AG04450 (cell line): ENCODE measurements at regions not wholly inside any gene's neighbourhood (a gene's known extent, or its start where the extent isn't known, plus 50 kb on each side); places are given as distances from the start of the nearest gene placed in this dataset.

Experiments used
- CTCF ChIA-PET: fragments of 300-600, 350-600 bp; formaldehyde crosslinking; extraction: SDS; loops from one replicate; lab custom pipeline; 2022; ENCODE audit warnings: antibody characterized with exemption, inconsistent platforms; lab: Charles Lee
- POLR2A ChIA-PET: fragments of 350-600 bp; formaldehyde crosslinking; extraction: SDS; loops from one replicate; lab custom pipeline; 2021; ENCODE audit warnings: antibody characterized with exemption, inconsistent platforms; lab: Yijun Ruan, JAX
- DNase-seq: peaks from one replicate; pipeline ENCODE4 v3.0.0-alpha.2; 2011; ENCODE audit warnings: low read depth, low spot score
- H3K27ac ChIP-seq: one replicate; pipeline ENCODE4 v1.5.1; 2012; ENCODE audit warnings: low read depth, low read length, control low read depth
- H3K27me3 ChIP-seq: one replicate; pipeline ENCODE4 v1.6.0; 2012; ENCODE audit warnings: low read length; ENCODE audit not compliant: control insufficient read depth, insufficient read depth
- H3K4me3 ChIP-seq: 2 replicates; pipeline ENCODE4 v1.5.1; 2011; ENCODE audit warnings: mild to moderate bottlenecking, low read depth, low read length, control low read depth
- H3K9me3 ChIP-seq: 2 replicates; pipeline ENCODE4 v1.5.1; 2012; ENCODE audit warnings: low read length; ENCODE audit not compliant: control insufficient read depth, insufficient read depth
- TF ChIP-seq, protein P1 (sequence below): IDR thresholded peaks from 2 replicates; pipeline ENCODE4 v1.5.1; 2011; ENCODE audit warnings: low read depth, low read length, control low read depth, inconsistent platforms

DNA sequence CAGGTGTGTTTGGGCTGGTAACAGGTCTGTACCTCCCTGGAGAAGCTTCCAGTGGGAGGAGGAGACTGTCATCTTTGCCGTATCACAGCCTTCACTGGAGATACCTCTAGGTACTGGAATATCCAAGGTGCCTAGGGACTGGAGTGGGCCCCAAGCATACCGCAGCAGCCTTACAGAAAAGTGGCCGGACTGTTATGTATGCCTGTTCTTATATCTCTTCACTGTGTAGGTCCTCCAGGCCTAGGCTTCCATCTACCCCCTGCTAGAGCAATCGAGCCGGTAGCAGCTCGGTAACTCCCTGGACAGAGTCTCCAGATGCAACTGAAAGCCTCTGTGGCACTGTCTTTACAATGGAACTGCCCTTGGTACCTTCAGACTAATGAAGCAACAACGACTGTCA lies 277.4 kb upstream of the GRIA3 start:
- H3K27me3 ChIP-seq: no peaks in the 10 kb centered on the region
- ChIA-PET POLR2A (no interaction called here), CTCF (no interaction called here)
- TF ChIP-seq, protein P1, sequence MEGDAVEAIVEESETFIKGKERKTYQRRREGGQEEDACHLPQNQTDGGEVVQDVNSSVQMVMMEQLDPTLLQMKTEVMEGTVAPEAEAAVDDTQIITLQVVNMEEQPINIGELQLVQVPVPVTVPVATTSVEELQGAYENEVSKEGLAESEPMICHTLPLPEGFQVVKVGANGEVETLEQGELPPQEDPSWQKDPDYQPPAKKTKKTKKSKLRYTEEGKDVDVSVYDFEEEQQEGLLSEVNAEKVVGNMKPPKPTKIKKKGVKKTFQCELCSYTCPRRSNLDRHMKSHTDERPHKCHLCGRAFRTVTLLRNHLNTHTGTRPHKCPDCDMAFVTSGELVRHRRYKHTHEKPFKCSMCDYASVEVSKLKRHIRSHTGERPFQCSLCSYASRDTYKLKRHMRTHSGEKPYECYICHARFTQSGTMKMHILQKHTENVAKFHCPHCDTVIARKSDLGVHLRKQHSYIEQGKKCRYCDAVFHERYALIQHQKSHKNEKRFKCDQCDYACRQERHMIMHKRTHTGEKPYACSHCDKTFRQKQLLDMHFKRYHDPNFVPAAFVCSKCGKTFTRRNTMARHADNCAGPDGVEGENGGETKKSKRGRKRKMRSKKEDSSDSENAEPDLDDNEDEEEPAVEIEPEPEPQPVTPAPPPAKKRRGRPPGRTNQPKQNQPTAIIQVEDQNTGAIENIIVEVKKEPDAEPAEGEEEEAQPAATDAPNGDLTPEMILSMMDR: no peak
- no peak for DNase-seq
- no peak overlapping the region for H3K4me3 ChIP-seq
- H3K9me3 ChIP-seq: peaks cover 5% of the 10 kb centered on the region; the same call in 1 of the 2 replicates
- no peak overlapping the region for H3K27ac ChIP-seq

DNA sequence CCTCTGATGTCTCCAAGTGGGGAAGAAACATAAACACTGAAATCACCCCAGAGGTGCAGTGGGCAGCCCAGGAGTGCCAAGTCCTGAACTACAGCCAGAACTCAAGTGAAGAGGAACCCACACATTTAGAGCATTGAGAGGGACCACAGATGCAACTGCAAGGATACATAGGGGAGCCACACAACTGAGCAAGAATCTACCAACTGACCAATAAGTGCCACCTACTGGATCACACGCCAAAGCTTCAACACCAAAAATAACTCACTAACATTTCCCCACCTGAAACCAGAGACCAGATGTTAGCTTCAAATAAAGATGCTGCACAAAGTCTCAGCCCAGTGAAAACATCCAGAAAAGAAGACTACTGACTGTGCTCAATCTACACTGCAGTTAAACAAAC lies 276.7 kb upstream of the GRIA3 start:
- TF ChIP-seq, protein P1: no peak
- H3K27ac ChIP-seq: no peak overlapping the region
- no peak for DNase-seq
- H3K9me3 ChIP-seq: peaks cover 5% of the 10 kb centered on the region; the same call in 1 of the 2 replicates
- ChIA-PET POLR2A (no interaction called here), CTCF (no interaction called here)
- no peaks in the 10 kb centered on the region for H3K27me3 ChIP-seq
- H3K4me3 ChIP-seq: no peak overlapping the region

DNA sequence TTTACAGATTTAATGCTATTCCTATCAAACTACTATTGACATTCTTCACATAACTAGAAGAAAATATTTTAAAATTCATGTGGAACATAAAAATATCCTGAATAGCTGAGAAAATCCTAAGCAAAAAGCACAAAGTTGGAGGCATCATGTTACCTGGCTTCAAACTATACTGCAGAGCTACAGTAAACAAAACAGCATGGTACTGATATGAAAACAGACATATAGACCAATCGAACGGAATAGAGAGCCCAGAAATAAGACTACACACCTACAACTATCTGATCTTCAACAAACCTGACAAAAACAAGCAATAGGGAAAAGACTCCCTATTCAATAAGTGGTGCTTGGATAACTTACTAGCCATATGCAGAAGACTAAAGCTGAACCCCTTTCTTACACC lies 273.4 kb upstream of the GRIA3 start:
- Histone ChIP-seq H3K27me3 (no peaks in the 10 kb centered on the region), H3K9me3 (peaks cover 17% of the 10 kb centered on the region), H3K27ac (no peak overlapping the region), H3K4me3 (no peak overlapping the region)
- TF ChIP-seq, protein P1: no peak
- no peak for DNase-seq
- POLR2A ChIA-PET: no interaction called here
- CTCF ChIA-PET: no interaction called here

DNA sequence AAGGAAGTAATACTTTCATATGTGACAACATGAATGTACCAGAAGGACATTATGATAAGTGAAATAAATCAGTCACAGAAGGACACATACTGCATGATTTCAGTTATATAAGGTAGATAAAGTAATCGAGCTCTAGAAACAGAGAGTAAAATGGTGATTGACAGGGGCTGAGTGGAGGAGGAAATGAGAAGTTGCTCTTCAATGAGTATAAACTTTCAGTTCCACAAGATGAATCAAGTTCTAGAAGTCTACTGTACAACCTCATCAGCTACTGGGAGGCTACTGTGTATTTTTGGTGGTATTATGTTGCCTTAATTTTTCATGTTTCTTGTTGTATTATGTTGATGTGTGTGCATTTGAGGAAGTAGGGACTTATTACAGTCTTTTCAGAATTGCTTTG lies 270.9 kb upstream of the GRIA3 start:
- no peak overlapping the region for H3K4me3 ChIP-seq
- TF ChIP-seq, protein P1: no peak
- POLR2A ChIA-PET: no interaction called here
- CTCF ChIA-PET: no interaction called here
- H3K27ac ChIP-seq: no peak overlapping the region
- no peaks in the 10 kb centered on the region for H3K27me3 ChIP-seq
- H3K9me3 ChIP-seq: peaks cover 12% of the 10 kb centered on the region
- no peak for DNase-seq

DNA sequence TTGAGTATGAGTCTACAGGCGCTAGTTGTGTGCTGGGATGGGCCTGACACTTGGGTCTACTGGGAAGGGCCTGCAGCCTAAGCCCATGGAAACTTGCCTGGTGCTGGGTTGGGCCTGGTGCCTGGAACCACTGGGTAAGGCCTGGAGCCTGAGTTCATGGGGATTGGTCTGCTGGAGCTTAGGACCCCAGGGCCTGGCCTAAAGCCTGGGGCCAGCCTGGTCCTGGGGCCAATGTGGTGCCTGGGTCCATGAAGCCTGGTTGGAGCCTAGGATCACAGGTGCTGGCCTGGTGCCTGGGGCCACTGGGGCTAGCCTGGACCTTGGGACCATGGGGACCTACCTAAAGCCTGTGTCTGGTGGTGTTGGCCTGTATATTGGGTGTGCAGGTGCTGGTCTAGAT lies 270.3 kb upstream of the GRIA3 start:
- no peak for DNase-seq
- peaks cover 12% of the 10 kb centered on the region for H3K9me3 ChIP-seq
- H3K27ac ChIP-seq: no peak overlapping the region
- TF ChIP-seq, protein P1: no peak
- POLR2A ChIA-PET: no interaction called here
- CTCF ChIA-PET: no interaction called here
- no peak overlapping the region for H3K4me3 ChIP-seq
- no peaks in the 10 kb centered on the region for H3K27me3 ChIP-seq
